Hepatocyte (in vitro differentiated cells): ENCODE measurements at regions not wholly inside any gene's neighbourhood (a gene's known extent, or its start where the extent isn't known, plus 50 kb on each side); places are given as distances from the start of the nearest gene placed in this dataset.

Experiments used
- CTCF ChIP-seq: fragments of 200-600 bp; sonication (generic); IDR thresholded peaks from 2 replicates; pipeline ENCODE4 v1.5.1; 2016; ENCODE audit warnings: antibody characterized with exemption, mild to moderate bottlenecking; ENCODE audit not compliant: poor library complexity
- EZH2 ChIP-seq: fragments of 200-600 bp; sonication (generic); IDR thresholded peaks from 2 replicates; pipeline ENCODE4 v1.6.1; 2016; ENCODE audit warnings: antibody characterized with exemption, mild to moderate bottlenecking, borderline replicate concordance
- EZH2phosphoT487 ChIP-seq: fragments of 200-600 bp; sonication (generic); IDR thresholded peaks from one replicate; pipeline ENCODE4 v1.6.1; 2018; ENCODE audit warnings: antibody characterized with exemption, mild to moderate bottlenecking, low read depth, moderate library complexity; ENCODE audit not compliant: unreplicated experiment, severe bottlenecking

- TF ChIP-seq EZH2 (no peak), EZH2phosphoT487 (no peak), CTCF (no peak)
These were observed 137.6 kb upstream of the CDYL start for GRCh38 chr6:4638641-4639040.
